Vagina (tissue), 2 donors: ENCODE measurements at regions not wholly inside any gene's neighbourhood (a gene's known extent, or its start where the extent isn't known, plus 50 kb on each side); places are given as distances from the start of the nearest gene placed in this dataset.

ENCODE experiments used
- POLR2A ChIP-seq, 2 donors: fragments of 450-650 bp; IDR thresholded peaks; one replicate each; pipeline ENCODE4 v1.6.1; 2017; ENCODE audit warnings: antibody characterized with exemption in 2 of 2, mild to moderate bottlenecking in 2 of 2, moderate library complexity in 2 of 2
- POLR2AphosphoS5 ChIP-seq, 2 donors: sonication (generic); formaldehyde crosslinking; IDR thresholded peaks; one replicate each; pipeline ENCODE4 v1.9.0; 2017; ENCODE audit warnings: antibody characterized with exemption in 2 of 2, mild to moderate bottlenecking in 2 of 2, low read depth in 1 of 2; ENCODE audit not compliant: insufficient read depth in 1 of 2
- TF ChIP-seq, protein P1 (sequence below), 3 experiments: fragments of 450-650 bp in 2 of 3; fragments of 200-600 bp in 1 of 3; sonication (generic) in 1 of 3; IDR thresholded peaks; one replicate each; pipeline ENCODE4 v1.5.1; 2017 to 2019; ENCODE audit warnings: antibody characterized with exemption in 3 of 3, mild to moderate bottlenecking in 2 of 3, moderate library complexity in 2 of 3

- TF ChIP-seq, protein P1, sequence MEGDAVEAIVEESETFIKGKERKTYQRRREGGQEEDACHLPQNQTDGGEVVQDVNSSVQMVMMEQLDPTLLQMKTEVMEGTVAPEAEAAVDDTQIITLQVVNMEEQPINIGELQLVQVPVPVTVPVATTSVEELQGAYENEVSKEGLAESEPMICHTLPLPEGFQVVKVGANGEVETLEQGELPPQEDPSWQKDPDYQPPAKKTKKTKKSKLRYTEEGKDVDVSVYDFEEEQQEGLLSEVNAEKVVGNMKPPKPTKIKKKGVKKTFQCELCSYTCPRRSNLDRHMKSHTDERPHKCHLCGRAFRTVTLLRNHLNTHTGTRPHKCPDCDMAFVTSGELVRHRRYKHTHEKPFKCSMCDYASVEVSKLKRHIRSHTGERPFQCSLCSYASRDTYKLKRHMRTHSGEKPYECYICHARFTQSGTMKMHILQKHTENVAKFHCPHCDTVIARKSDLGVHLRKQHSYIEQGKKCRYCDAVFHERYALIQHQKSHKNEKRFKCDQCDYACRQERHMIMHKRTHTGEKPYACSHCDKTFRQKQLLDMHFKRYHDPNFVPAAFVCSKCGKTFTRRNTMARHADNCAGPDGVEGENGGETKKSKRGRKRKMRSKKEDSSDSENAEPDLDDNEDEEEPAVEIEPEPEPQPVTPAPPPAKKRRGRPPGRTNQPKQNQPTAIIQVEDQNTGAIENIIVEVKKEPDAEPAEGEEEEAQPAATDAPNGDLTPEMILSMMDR (IDR thresholded peaks at IDR 0.05) = no peak
- no peak for TF ChIP-seq POLR2AphosphoS5 (IDR thresholded peaks at IDR 0.05; ENCODE audit: insufficient read depth in 1 of 2, low read depth in 1 of 2)
- no peak for TF ChIP-seq POLR2A (IDR thresholded peaks at IDR 0.05)
Observed at GRCh38 chr16:29306943-29307597, 99.4 kb downstream of the NPIPB11 start.
